CD4-positive, alpha-beta T cell treated with Interleukin-4 for 1 hour (primary cell): ENCODE measurements at regions not wholly inside any gene's neighbourhood (a gene's known extent, or its start where the extent isn't known, plus 50 kb on each side); places are given as distances from the start of the nearest gene placed in this dataset.

Source experiments
- DNase-seq, 2 donors: peaks; one replicate each; pipeline ENCODE4 v3.0.0-alpha.2; 2020 to 2022

DNA sequence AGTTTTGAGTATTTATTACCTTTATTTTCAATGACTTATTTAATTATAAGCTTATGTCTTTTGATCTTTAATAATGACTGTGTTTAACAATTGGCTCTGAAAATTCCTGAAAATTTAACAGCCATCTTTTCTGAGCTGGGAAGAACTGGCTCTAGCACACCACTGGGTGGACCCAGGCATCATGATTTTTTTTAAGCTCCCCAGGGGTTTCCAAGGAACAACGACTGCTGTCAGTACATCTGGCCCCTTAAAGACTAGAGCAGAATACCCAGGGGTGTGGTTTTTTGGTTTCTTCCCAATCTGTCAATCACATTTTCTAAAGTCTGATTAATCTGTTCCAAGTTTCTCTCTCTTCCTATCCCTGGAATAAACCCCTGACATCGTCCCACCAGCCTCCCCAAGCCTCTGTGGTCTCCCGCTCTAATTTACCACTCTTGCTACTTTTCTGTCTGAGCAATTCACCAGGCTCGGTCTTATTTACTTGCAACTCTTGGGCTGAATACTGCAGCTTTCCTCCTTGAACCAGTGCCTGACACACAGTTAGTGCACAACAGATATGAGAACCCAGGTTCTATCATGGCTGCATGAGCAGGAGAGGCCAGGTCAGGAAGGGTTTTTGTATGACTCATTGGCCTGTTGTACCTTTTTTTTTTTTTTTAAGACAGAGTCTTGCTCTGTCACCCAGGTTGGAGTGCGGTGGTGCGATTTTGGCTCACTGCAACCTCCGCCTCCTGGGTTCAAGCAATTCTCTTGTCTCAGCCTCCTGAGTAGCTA lies 321.9 kb downstream of the ZSWIM6 start:
- no peak for DNase-seq

DNA sequence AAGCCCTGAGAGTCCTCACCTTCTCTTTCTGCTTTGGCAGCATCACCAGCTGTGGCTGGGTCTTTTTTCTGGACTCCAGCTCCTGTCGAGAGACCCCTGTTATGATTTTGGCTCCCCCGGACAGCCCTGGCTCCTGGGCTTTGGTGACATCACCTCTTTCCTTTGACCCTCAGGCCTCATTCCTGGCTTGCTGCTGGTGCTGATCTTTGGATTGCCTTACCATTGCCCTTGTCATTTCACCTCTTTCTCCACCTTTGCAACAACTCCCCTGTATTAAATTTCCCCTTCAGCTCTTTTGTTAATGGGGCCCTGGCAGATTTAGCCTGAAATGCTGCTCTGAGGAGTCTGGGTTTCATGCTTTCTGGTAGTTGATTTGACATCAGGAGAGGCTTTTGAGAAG lies 322.8 kb downstream of the ZSWIM6 start:
- DNase-seq: no peak

DNA sequence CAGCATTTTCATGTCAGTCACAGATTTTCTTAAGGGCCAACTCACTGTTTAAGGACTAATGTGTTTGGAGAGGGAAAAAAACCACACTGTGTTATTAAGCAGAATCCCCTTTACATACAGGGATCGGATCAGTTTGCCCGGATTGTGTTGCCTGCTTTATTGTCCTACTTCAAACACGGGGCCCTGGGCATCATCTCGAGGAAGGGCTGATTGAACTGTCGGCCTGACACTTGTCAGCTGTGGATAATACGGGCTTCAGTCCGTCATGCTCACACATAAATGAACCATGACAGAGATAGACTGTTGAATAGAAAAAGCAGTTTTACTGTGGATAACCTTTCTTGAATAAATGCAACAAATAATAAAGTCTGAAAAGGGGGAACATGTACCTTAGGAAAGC lies 325.0 kb downstream of the ZSWIM6 start:
- no peak for DNase-seq

DNA sequence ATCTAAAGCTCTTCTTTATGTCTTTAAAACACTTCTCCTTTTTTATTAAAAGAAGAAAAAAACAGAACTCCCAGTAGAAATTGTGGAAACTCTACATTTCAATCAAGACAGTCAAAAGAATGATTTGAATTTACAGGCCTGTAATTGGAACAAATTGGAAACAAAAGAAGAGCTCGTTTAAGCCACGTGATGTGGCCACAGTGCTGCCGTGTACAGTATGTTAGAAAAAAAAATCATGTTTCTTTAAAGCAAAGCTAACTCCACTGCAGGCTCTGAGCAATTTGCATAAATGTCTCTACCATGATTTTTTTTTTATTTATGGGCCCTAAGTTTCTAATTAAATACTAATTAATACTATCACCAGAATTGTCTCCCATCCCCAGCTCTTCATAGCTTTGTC lies 325.6 kb downstream of the ZSWIM6 start:
- no peak for DNase-seq

DNA sequence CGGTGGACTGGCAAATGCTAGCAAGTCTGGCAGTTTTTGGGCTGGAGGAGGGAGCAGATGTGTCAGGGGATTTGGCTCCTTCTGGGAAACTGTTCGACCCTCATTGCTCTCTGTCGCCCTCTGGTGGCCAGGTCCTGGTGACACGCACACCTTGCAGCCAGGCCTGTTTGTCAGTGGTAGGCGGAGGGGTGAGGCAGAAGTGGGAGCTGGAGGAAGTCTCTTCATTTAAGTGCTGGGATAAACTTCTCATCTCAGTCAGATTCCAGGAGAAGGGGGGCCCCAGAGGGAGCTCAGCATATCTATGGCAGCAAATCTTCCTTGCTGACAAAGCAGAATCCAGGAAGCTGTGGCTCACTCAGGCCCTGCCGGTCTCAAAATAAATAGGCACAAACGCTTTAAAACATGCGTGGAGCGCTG lies 326.5 kb downstream of the ZSWIM6 start:
- peak; percentile 65 to 70 for DNase-seq

DNA sequence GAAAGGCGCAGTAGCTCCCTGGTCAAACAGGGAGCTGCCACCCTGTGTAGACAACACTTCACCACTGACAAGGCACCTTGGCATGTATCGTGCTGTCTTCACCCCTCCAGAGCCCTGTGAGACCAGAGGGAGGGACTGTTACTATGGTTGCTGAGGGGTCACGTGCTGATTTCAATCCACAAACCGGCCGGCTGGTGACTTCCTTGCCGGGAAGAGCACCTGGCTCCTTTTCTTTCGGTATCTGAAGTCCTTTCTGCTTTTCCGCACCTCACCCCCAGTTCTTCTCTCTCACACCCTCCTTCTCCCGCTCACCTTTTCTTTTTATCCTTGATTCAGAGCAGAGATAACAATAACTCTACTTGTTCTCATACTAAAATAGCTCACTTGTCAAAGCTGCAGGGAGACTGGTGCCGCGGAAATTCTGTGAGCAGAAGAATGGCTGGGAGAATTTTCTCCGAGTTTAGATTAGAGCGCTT lies 327.2 kb downstream of the ZSWIM6 start:
- DNase-seq: no peak

DNA sequence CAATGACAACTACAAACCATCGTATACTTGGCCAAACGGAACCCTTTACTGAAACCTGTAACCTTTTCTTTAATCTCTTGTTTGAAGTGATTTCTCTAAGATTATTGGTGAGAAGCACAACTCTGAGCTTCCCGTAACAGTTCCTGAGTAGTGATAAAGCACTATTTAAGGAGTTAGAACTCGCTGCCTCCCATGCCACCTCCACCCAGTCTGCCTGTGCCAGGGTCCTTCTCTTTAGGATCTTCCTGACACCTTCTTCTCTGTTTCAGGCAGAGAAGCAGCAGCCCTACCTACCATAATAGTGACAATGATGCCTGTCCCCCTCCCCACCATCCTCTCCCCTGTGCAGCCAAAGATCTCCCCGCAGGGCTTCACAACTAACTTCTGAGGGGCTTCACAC lies 330.6 kb downstream of the ZSWIM6 start:
- DNase-seq: no peak

DNA sequence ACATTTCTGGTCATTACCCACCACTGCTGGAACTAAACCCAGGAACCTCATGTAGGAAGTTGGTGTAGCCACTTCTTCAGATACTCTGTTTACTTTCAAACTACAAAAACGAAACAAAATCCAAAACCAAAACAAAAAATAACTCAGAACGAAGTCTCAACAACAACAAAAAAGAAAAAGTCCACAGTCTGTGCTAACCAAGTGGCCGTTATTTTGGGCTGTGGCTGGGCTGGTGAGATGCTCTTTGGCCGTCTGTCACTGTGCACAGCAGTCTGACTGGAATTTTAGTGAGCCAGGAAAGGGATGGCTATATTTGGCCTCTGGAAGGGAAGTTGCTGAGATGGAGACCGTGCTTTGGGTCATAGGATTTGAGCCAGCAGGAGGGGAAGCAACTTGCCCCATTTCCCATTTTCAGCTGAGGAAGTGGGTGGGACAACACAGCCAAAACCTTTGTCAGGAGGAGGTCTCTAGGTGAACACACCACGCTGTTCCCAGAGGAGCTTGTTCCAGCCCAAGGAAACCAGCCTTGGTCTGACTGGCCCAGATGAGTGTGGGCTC lies 334.1 kb downstream of the ZSWIM6 start:
- no peak for DNase-seq

DNA sequence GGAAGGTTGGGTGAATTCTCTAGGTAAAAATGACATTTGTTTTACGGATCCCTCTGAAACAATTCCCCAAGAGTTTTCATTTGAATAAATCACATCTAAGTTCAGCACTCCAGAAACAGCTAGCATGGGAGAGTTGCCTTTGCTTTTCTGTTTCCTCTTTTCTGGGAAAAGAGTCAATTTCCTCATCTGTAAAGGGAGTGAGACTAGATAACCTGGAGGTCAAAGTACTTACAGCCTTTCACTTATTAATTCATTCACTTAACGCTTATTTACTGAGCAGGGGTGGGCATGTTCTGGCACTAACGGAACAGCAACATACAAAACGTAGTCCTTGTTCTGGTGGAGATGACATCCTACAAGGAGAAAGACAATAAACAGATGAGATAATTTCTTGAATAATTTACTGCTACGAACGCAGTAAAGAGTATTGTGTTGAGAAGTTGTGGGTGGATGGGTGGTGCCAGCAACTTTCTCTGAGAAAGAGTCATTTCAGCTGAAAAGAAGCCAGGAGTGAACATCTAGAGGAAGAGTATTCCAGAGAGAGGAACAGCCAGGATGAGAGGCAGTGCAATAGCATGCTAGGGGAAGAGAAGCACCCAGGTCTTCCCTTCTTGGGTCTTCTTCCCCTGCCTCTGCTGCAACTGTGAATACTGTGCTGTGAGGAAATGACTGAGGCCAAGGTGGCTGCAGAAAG lies 335.6 kb downstream of the ZSWIM6 start:
- no peak for DNase-seq

DNA sequence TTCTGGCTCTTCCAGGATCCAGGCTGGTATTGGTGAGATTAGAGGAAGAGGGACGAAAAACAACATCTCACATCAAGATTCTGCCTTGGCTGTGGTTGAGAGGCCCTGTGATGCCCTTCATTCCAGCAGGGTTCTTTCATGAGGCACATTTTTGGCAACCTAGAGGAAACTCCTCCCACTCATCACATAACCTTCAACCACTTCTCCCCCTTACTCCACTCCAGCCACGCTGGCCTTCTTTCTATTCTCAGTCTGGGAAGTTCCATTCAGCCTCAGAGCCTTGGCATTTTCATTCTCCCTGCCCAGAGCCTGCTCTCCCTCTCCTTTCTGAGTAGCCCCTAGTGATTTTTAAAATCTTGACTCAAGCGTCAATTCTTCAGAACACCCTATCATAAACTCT lies 337.5 kb downstream of the ZSWIM6 start:
- no peak for DNase-seq

DNA sequence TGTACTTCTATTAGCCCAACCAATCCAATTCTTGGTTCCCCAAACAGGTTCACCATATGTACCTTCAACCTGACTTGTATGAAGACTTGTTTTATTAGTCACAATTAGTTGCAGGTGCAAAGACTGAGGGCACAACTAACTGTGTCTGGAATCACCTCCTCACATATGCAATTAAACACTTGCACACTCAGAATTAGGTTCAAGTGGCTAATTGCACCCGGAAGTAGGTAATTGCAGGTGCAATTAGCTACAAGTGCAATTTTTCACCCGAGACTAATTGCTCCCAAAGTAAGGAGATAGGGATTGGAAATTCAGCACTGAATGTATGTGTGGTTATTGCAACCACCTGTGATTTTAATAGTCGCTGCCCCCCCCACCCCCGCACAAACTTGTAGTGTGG lies 338.9 kb downstream of the ZSWIM6 start:
- DNase-seq: no peak

DNA sequence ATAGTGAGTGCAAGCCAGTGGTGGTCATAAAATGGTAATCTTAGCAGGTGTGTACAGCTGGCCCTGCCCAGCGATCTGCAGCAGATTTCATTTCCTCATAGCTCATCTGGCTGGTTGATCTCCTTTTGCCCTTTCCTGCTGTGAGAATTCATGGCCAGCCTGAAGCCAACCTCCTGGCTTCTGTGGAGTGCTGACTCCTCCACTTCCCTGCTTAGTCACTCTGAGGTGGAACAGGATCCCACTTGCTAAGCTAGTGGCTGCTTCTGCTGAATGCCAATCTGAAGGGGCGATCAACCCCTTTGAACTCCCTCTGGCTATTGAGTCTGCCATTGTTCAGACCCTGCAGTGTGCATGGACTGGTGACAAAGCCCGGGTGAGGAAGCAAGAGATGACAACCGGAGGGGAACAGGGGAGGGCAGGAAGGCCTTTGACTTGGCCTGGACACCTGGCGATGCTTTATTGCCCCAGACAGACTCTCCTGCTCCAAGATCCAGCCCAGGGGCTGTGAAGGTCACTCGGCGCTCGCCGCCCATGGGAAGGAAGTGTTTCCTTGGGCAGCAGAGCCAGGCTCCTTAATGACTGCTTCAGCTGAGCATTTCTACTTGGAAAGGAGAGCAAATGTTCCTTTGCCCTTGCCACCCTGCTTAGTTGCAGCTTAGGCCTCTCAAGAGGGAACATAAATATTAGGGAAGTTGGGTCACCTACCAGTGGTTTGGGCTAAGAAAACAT lies 341.1 kb downstream of the ZSWIM6 start:
- no peak for DNase-seq

DNA sequence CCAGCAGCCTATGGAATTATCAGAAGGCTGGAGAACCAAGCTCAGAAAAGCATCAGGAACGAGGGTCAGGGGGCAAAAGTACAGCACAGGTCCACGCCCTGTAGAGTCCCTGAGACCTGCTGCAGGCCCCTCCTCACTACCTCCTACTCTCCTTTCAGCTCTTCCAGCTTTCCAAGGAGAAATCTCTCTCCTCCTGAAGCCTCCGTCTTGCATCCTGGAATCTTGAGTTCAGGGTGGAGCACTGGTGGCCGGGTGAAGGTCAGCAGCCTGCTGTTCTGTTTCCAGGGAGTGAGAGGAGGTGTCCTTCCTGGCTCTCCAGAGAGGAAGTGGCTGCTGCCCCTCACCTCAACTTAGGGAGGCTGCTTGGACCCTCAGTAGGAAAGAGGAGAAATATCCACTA lies 342.3 kb downstream of the ZSWIM6 start:
- no peak for DNase-seq

DNA sequence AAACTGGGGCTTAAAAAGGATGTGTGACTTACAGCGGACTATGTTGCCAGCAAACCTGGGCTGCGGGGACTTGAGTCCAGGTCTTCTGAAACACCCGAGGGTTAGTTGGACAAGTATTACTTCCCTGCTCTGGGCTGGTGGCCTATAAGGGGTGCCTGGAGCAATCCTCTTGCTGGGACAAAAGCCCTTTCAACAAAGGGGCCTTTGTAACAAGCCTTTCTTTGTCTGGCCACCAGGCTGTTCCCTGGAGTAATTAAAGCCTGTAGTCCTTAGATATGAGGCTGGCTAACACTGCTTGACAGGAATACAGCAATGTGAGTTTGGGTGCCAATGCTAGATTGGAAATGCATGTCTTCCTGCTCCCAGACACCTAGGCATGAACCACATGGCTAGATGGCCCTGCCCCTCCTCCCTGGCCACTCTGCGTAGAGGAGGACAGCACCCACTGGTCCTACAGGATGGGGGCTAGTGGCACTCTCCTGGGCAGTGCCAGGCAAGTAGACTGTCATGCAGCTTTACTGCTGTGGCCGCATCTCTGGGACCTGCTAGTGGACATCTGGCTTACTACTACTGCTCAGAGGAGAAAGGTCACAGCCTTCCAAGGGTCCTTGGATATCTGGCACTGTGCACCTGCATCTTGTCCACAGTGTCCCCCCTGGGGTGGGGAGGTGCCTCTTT lies 343.1 kb downstream of the ZSWIM6 start:
- DNase-seq: no peak

DNA sequence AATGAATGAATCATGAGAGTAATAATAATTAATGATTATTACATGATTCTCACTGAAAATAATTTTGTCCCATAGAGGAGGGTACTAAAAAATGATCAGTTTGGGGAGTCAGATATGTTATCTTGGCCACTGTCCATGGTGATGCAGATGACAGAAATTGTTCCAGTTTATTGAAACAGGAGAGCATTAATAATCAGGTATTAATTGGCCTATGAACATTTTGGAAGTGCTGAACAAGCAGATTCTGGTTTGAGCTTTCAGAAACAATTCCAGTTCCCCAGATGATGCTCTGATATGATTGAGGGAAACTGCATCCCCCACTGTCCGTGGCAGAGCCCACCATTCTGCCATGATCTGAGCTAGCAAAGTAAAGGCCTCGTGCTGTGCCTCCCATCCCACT lies 345.2 kb downstream of the ZSWIM6 start:
- DNase-seq: no peak

DNA sequence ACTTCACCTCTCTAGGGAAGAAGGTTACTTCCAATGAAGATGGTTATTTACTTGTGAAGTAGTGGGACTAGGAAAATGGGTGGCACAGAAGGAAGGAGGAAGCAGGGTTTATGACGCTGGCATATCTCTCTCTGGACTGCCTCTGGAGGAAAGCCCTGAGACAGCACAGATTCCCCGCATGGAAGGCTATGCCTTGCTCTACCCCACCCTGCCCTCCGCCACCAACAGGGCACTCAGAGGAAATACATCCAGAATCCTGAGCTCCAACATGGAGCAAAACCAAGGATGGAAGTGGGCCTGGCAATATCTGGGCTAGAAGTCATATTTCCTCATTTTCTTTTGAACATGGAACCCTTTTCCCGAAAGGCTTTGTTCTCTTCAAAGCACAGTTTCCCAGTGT lies 346.9 kb downstream of the ZSWIM6 start:
- no peak for DNase-seq

DNA sequence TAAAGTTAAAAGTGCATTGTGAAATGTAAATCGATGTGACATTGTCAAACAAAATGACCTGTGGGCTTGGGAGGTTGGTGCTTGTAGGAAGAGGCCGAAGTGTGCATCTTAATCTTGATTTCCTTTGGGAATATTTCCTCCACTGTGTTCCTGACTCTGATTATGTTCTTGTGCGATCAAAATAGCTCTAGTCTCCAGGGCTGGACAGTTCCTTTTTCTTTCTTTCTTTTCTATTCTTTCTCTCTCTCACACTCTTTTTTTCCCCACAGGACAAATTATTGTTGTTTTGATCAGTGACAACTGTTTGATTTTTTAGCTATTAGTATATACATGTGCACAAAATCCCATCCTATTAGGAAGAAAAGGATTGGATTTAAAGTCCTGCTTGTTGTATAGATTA lies 347.5 kb downstream of the ZSWIM6 start:
- no peak for DNase-seq

DNA sequence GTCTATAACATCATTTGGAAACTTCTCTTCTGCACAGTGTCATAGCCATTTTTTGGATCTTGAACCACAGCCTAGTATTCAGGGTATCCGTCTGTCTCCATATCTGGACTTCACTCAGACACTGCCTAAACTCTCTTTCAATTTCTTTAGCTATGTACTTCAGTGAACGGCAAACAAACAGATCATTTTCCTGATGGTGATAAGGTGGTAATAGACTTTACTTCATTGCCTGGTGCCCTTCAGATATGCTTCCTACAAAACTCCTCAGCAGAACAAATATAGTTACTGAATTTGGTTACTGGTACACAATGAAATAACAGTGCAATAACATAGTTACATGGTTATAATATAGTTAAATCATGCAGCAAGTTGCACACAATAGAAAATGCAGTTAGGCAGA lies 348.2 kb downstream of the ZSWIM6 start:
- no peak for DNase-seq

DNA sequence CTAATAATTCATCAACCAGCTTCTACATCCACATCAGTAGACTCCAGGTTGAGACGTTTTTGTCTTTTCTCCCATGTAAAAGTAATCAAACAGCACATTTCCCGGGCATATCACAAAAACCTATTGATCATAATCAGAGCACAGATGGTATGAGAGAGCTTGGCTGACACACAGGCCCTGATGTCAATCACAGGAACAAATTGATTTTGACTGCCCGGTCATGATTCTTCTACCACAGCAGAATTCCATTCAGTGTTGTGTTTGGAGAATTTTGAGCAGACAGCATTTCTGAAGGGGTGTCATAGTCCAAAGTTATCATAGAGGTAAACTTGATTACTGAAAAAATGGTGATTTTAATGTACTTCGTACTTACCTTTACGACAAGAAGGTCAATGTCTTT lies 351.1 kb downstream of the ZSWIM6 start:
- no peak for DNase-seq

DNA sequence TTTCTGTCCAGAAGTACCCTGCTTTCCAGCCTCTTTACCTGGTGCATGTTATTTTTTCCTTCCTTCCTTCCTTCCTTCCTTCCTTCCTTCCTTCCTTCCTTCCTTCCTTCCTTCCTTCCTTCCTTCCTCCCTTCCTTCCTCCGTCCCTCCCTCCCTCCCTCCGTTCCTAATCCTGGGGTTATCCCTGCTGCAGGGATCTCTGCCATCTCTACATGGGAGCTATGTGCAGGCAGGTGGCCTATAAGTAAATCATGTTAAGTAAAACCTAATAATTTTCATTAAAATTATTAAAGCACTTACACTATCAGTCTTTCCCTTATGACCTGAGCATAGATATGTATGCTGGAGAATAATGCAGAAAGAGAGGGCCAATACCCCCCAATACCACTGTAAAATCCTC lies 351.9 kb downstream of the ZSWIM6 start:
- no peak for DNase-seq

DNA sequence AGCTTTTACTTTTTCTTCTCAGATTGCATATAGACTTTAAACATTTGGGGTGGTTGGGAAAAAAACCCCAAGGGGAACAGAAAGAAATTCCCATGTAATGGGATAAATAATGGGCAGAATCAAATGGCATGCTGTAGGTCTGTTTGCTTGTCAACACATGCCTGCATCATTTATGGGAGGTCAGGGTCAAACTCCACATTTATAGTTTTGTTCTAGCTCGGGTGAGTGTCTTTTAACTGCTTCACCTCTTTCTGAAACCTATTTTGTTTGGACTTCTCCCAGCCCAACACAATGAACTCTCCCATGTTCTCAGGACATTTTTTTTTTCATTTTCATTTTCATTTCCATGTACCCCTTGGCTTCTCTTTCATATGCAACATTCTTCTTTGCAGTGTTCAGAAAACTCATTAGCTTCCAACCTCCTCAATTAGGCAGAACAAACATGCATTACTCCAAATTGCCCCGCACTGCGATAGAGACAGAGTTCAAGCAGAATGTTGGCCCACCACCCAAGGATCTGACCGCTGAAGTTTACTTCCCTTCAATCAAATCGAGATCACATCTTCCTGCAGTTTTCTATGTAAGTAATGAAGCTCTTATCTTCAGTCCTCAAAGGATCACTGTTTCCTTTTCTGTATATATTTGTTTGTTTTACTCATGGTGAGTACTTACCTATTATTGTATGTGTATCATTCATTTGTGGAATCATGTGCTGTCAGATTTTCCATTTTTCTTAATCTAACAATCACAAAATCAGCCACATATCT lies 354.6 kb downstream of the ZSWIM6 start:
- no peak for DNase-seq

DNA sequence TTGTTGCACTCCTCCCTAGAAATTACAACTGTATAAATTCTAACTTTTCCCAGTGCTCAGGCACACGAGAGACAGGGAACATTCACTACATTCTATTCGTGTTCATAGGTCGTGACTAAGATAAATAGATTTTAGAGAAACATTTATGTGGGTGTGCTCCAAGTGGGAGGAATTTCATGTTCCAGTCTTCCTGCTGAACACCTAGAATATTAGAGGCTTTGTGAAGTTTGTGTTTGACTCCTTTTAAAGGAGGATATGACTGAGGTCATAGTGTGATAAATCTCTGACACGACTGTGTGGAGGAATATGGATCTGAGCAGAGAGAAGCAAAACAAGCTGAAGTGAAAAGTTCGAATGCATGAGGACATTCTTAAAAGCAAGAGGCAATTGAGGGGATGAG lies 355.3 kb downstream of the ZSWIM6 start:
- no peak for DNase-seq
